ENCODE measurements at regions not wholly inside any gene's neighbourhood (a gene's known extent, or its start where the extent isn't known, plus 50 kb on each side); places are given as distances from the start of the nearest gene placed in this dataset.

GRCh38 chr18:46402396-46402795, 254.6 kb downstream of the LOXHD1 start:
- TF ChIP-seq CTCF (IDR thresholded peaks at IDR 0.05): no peak
- TF ChIP-seq POLR2A (IDR thresholded peaks at IDR 0.05): no peak

Data from Peyer's patch (tissue), 4 donors.